ENCODE measurements at regions not wholly inside any gene's neighbourhood (a gene's known extent, or its start where the extent isn't known, plus 50 kb on each side); places are given as distances from the start of the nearest gene placed in this dataset.

GRCh38 chr4:176843710-176844109, 51.0 kb upstream of the VEGFC start:
- DNase-seq (ENCODE audit: low read depth in 4 of 4, low spot score in 2 of 4): no peak

- DNase-seq (ENCODE audit: low read depth in 4 of 4, low spot score in 2 of 4): no peak
Measured at GRCh38 chr4:176844448-176844847, 51.7 kb upstream of the VEGFC start.

GRCh38 chr4:176845636-176846035, 52.9 kb upstream of the VEGFC start:
- no peak for DNase-seq (ENCODE audit: low read depth in 4 of 4, low spot score in 2 of 4)

GRCh38 chr4:176849076-176849475, 56.4 kb upstream of the VEGFC start:
- DNase-seq (ENCODE audit: low read depth in 4 of 4, low spot score in 2 of 4): no peak

- no peak for DNase-seq (ENCODE audit: low read depth in 4 of 4, low spot score in 2 of 4)
Measured at GRCh38 chr4:176850436-176850835, 57.7 kb upstream of the VEGFC start.

GRCh38 chr4:176856421-176856820, 63.7 kb upstream of the VEGFC start:
- no peak for DNase-seq (ENCODE audit: low read depth in 4 of 4, low spot score in 2 of 4)

- no peak for DNase-seq (ENCODE audit: low read depth in 4 of 4, low spot score in 2 of 4)
Measured at GRCh38 chr4:176858839-176859238, 66.1 kb upstream of the VEGFC start.

- DNase-seq (ENCODE audit: low read depth in 4 of 4, low spot score in 2 of 4): no peak
Measured at GRCh38 chr4:176864238-176864637, 71.5 kb upstream of the VEGFC start.

- no peak for DNase-seq (ENCODE audit: low read depth in 4 of 4, low spot score in 2 of 4)
Measured at GRCh38 chr4:176868676-176869075, 76.0 kb upstream of the VEGFC start.

- DNase-seq (ENCODE audit: low read depth in 4 of 4, low spot score in 2 of 4): no peak
Measured at GRCh38 chr4:176872461-176872860, 79.7 kb upstream of the VEGFC start.

- no peak for DNase-seq (ENCODE audit: low read depth in 4 of 4, low spot score in 2 of 4)
Measured at GRCh38 chr4:176874721-176875445, 82.2 kb upstream of the VEGFC start.

- no peak for DNase-seq (ENCODE audit: low read depth in 4 of 4, low spot score in 2 of 4)
Measured at GRCh38 chr4:176875446-176875930, 82.8 kb upstream of the VEGFC start.

GRCh38 chr4:176879380-176880116, 86.8 kb upstream of the VEGFC start:
- DNase-seq (ENCODE audit: low read depth in 4 of 4, low spot score in 2 of 4): no peak

GRCh38 chr4:176882206-176882605, 89.5 kb upstream of the VEGFC start:
- DNase-seq (ENCODE audit: low read depth in 4 of 4, low spot score in 2 of 4): no peak

- DNase-seq (ENCODE audit: low read depth in 4 of 4, low spot score in 2 of 4): no peak
Measured at GRCh38 chr4:176883108-176883550, 90.4 kb upstream of the VEGFC start.

- DNase-seq (ENCODE audit: low read depth in 4 of 4, low spot score in 2 of 4): no peak
Measured at GRCh38 chr4:176883681-176884418, 91.1 kb upstream of the VEGFC start.

- DNase-seq (ENCODE audit: low read depth in 4 of 4, low spot score in 2 of 4): no peak
Measured at GRCh38 chr4:176885224-176885623, 92.5 kb upstream of the VEGFC start.

GRCh38 chr4:176886135-176886534, 93.4 kb upstream of the VEGFC start:
- DNase-seq (ENCODE audit: low read depth in 4 of 4, low spot score in 2 of 4): no peak

- DNase-seq (ENCODE audit: low read depth in 4 of 4, low spot score in 2 of 4): no peak
Measured at GRCh38 chr4:176889776-176890175, 97.1 kb upstream of the VEGFC start.

GRCh38 chr4:176894498-176894897, 101.8 kb upstream of the VEGFC start:
- DNase-seq (ENCODE audit: low read depth in 4 of 4, low spot score in 2 of 4): no peak

- DNase-seq (ENCODE audit: low read depth in 4 of 4, low spot score in 2 of 4): no peak
Measured at GRCh38 chr4:176896211-176896610, 103.5 kb upstream of the VEGFC start.

All from left renal cortex interstitium (tissue), 4 donors.